ENCODE measurements at regions not wholly inside any gene's neighbourhood (a gene's known extent, or its start where the extent isn't known, plus 50 kb on each side); places are given as distances from the start of the nearest gene placed in this dataset.

- Histone ChIP-seq H3K9me2 (ENCODE audit: low read depth, low read length) (no peaks in the 10 kb centered on the region), H3K9ac (ENCODE audit: low read length) (no peak overlapping the region), H3K4me1 (ENCODE audit: insufficient read depth, low read length, severe bottlenecking) (no peaks in the 10 kb centered on the region), H3K27ac (ENCODE audit: low read depth, low read length, poor library complexity, severe bottlenecking) (no peak overlapping the region), H3F3A (ENCODE audit: insufficient read depth, low read length) (no peaks in the 10 kb centered on the region), H3K79me2 (ENCODE audit: insufficient read depth, low read length) (no peaks in the 10 kb centered on the region), H3K9me3 (ENCODE audit: low read length) (no peaks in the 10 kb centered on the region), H4K20me1 (ENCODE audit: insufficient read depth, low read length) (no peaks in the 10 kb centered on the region), H3K4me2 (ENCODE audit: low read length) (no peak overlapping the region), H3K36me3 (ENCODE audit: insufficient read depth, low read length) (no peaks in the 10 kb centered on the region), H3K27me3 (ENCODE audit: insufficient read depth, low read length) (no peaks in the 10 kb centered on the region), H3K4me3 (ENCODE audit: low read depth, low read length, poor library complexity, severe bottlenecking) (no peak overlapping the region), H2AFZ (ENCODE audit: low read length) (no peak overlapping the region)
- TF ChIP-seq CTCF (IDR thresholded peaks at IDR 0.05; ENCODE audit: low read length) (no peak), EZH2 (IDR thresholded peaks at IDR 0.05; ENCODE audit: borderline replicate concordance, low read length) (no peak)
These were observed 2056.4 kb downstream of the PCDH7 start for GRCh38 chr4:32776435-32777203.

- no peaks in the 10 kb centered on the region for H3K27me3 ChIP-seq (ENCODE audit: insufficient read depth, low read length)
- no peaks in the 10 kb centered on the region for H3K36me3 ChIP-seq (ENCODE audit: insufficient read depth, low read length)
- TF ChIP-seq EZH2 (IDR thresholded peaks at IDR 0.05; ENCODE audit: borderline replicate concordance, low read length): no peak
- no peak for TF ChIP-seq CTCF (IDR thresholded peaks at IDR 0.05; ENCODE audit: low read length)
- no peaks in the 10 kb centered on the region for H3K4me1 ChIP-seq (ENCODE audit: insufficient read depth, low read length, severe bottlenecking)
- no peak overlapping the region for H3K27ac ChIP-seq (ENCODE audit: low read depth, low read length, poor library complexity, severe bottlenecking)
- H3K79me2 ChIP-seq (ENCODE audit: insufficient read depth, low read length): no peaks in the 10 kb centered on the region
- no peaks in the 10 kb centered on the region for H4K20me1 ChIP-seq (ENCODE audit: insufficient read depth, low read length)
- no peaks in the 10 kb centered on the region for H3K9me3 ChIP-seq (ENCODE audit: low read length)
- no peak overlapping the region for H2AFZ ChIP-seq (ENCODE audit: low read length)
- no peak overlapping the region for H3K9ac ChIP-seq (ENCODE audit: low read length)
- H3F3A ChIP-seq (ENCODE audit: insufficient read depth, low read length): no peaks in the 10 kb centered on the region
- H3K4me2 ChIP-seq (ENCODE audit: low read length): no peak overlapping the region
- no peak overlapping the region for H3K4me3 ChIP-seq (ENCODE audit: low read depth, low read length, poor library complexity, severe bottlenecking)
- H3K9me2 ChIP-seq (ENCODE audit: low read depth, low read length): no peaks in the 10 kb centered on the region
These were observed 2057.9 kb downstream of the PCDH7 start for GRCh38 chr4:32778025-32778424.

GRCh38 chr4:32778938-32779337 lies 2058.8 kb downstream of the PCDH7 start:
- Histone ChIP-seq H3K4me3 (ENCODE audit: low read depth, low read length, poor library complexity, severe bottlenecking) (no peak overlapping the region), H3K27me3 (ENCODE audit: insufficient read depth, low read length) (no peaks in the 10 kb centered on the region), H4K20me1 (ENCODE audit: insufficient read depth, low read length) (no peaks in the 10 kb centered on the region), H3K27ac (ENCODE audit: low read depth, low read length, poor library complexity, severe bottlenecking) (no peak overlapping the region), H2AFZ (ENCODE audit: low read length) (no peak overlapping the region), H3K36me3 (ENCODE audit: insufficient read depth, low read length) (no peaks in the 10 kb centered on the region), H3K4me1 (ENCODE audit: insufficient read depth, low read length, severe bottlenecking) (no peaks in the 10 kb centered on the region), H3K79me2 (ENCODE audit: insufficient read depth, low read length) (no peaks in the 10 kb centered on the region), H3K9me2 (ENCODE audit: low read depth, low read length) (no peaks in the 10 kb centered on the region), H3K9ac (ENCODE audit: low read length) (no peak overlapping the region), H3F3A (ENCODE audit: insufficient read depth, low read length) (no peaks in the 10 kb centered on the region), H3K9me3 (ENCODE audit: low read length) (no peaks in the 10 kb centered on the region), H3K4me2 (ENCODE audit: low read length) (no peak overlapping the region)
- no peak for TF ChIP-seq EZH2 (IDR thresholded peaks at IDR 0.05; ENCODE audit: borderline replicate concordance, low read length)
- no peak for TF ChIP-seq CTCF (IDR thresholded peaks at IDR 0.05; ENCODE audit: low read length)

All from OCI-LY1 (cell line).